ENCODE measurements at regions not wholly inside any gene's neighbourhood (a gene's known extent, or its start where the extent isn't known, plus 50 kb on each side); places are given as distances from the start of the nearest gene placed in this dataset.

DNA sequence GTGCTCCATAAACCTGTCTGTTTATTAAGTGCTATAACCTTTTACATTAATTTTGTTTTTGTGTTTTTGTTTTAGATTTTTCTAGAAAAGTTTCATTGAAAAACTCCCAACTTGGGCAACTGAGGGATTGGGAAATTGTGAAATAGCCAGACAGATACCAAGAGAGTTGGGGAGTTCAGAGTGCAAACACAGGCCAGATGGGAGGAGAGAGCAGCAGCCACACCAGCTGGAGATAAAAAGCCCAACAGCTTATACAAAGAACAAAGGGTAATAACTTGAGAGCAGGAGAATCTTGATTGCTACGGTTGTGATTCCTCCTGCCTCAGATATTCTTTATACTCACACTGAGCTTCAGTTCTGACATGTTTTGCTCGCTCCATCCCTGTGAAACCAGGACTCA lies 1642.2 kb downstream of the LRRC4C start:
- no peak overlapping the region for H3K4me2 ChIP-seq
- no peaks in the 10 kb centered on the region for H3F3A ChIP-seq (replicated peaks; ENCODE audit: insufficient read depth)
- 3% methylated on average over 2 of the region's 2 CpGs for WGBS (ENCODE audit: low lambda C conversion rate)
- H3K9ac ChIP-seq = no peak overlapping the region
- no peaks in the 10 kb centered on the region for H3K36me3 ChIP-seq (replicated peaks in 1 of 2; ENCODE audit: control insufficient read depth in 1 of 2, insufficient read depth in 2 of 2, low read length in 1 of 2)
- H3K4me3 ChIP-seq (ENCODE audit: low read depth in 2 of 2, low read length in 1 of 2) = no peak overlapping the region
- H3K9me3 ChIP-seq = no peaks in the 10 kb centered on the region
- no peaks in the 10 kb centered on the region for H4K20me1 ChIP-seq (ENCODE audit: insufficient read depth)
- H3K79me2 ChIP-seq (ENCODE audit: insufficient read depth) = no peaks in the 10 kb centered on the region
- CTCF ChIA-PET = no interaction called here
- no peak for DNase-seq
- no peak overlapping the region for H3K27ac ChIP-seq (ENCODE audit: low read depth in 2 of 2, low read length in 1 of 2)
- no peaks in the 10 kb centered on the region for H3K4me1 ChIP-seq (ENCODE audit: control insufficient read depth in 1 of 2, insufficient read depth in 2 of 2, low read depth in 1 of 2, low read length in 1 of 2)
- no peaks in the 10 kb centered on the region for H3K27me3 ChIP-seq (ENCODE audit: insufficient read depth)
- TF ChIP-seq SMC3 (IDR thresholded peaks at IDR 0.05; ENCODE audit: low read depth, low read length) = no peak
- no peak for TF ChIP-seq MEF2A (IDR thresholded peaks at IDR 0.05; ENCODE audit: borderline replicate concordance, low read depth)
- TF ChIP-seq, protein P1, sequence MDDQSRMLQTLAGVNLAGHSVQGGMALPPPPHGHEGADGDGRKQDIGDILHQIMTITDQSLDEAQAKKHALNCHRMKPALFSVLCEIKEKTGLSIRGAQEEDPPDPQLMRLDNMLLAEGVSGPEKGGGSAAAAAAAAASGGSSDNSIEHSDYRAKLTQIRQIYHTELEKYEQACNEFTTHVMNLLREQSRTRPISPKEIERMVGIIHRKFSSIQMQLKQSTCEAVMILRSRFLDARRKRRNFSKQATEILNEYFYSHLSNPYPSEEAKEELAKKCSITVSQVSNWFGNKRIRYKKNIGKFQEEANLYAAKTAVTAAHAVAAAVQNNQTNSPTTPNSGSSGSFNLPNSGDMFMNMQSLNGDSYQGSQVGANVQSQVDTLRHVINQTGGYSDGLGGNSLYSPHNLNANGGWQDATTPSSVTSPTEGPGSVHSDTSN (IDR thresholded peaks at IDR 0.05) = no peak
- TF ChIP-seq REST (IDR thresholded peaks at IDR 0.05; ENCODE audit: low read depth, low read length) = no peak
- no peak for TF ChIP-seq CHD2 (IDR thresholded peaks at IDR 0.05; ENCODE audit: low read length, partially characterized antibody)
- TF ChIP-seq FOXM1 (IDR thresholded peaks at IDR 0.05; ENCODE audit: low read depth) = no peak
- TF ChIP-seq JUND (IDR thresholded peaks at IDR 0.05) = no peak
- no peak for TF ChIP-seq GATA2 (CRISPR knock-in tag; IDR thresholded peaks at IDR 0.05)
- TF ChIP-seq, protein P2, sequence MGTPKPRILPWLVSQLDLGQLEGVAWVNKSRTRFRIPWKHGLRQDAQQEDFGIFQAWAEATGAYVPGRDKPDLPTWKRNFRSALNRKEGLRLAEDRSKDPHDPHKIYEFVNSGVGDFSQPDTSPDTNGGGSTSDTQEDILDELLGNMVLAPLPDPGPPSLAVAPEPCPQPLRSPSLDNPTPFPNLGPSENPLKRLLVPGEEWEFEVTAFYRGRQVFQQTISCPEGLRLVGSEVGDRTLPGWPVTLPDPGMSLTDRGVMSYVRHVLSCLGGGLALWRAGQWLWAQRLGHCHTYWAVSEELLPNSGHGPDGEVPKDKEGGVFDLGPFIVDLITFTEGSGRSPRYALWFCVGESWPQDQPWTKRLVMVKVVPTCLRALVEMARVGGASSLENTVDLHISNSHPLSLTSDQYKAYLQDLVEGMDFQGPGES (IDR thresholded peaks at IDR 0.05; ENCODE audit: low read depth, low read length) = no peak
- H2AFZ ChIP-seq (ENCODE audit: low read depth) = no peak overlapping the region
- no peaks in the 10 kb centered on the region for H3K9me2 ChIP-seq
- POLR2A ChIA-PET = no interaction called here

- Histone ChIP-seq H3K79me2 (ENCODE audit: insufficient read depth) (no peaks in the 10 kb centered on the region), H3K27ac (ENCODE audit: low read depth in 2 of 2, low read length in 1 of 2) (no peak overlapping the region), H3K36me3 (replicated peaks in 1 of 2; ENCODE audit: control insufficient read depth in 1 of 2, insufficient read depth in 2 of 2, low read length in 1 of 2) (no peaks in the 10 kb centered on the region), H3F3A (replicated peaks; ENCODE audit: insufficient read depth) (no peaks in the 10 kb centered on the region), H3K27me3 (ENCODE audit: insufficient read depth) (no peaks in the 10 kb centered on the region), H3K4me3 (ENCODE audit: low read depth in 2 of 2, low read length in 1 of 2) (no peak overlapping the region), H3K9me3 (no peaks in the 10 kb centered on the region), H2AFZ (ENCODE audit: low read depth) (no peak overlapping the region), H3K9me2 (no peaks in the 10 kb centered on the region), H3K4me1 (ENCODE audit: control insufficient read depth in 1 of 2, insufficient read depth in 2 of 2, low read depth in 1 of 2, low read length in 1 of 2) (no peaks in the 10 kb centered on the region), H4K20me1 (ENCODE audit: insufficient read depth) (no peaks in the 10 kb centered on the region), H3K9ac (no peak overlapping the region), H3K4me2 (no peak overlapping the region)
- POLR2A ChIA-PET = no interaction called here
- 0% methylated on average over 3 of the region's 4 CpGs for WGBS (ENCODE audit: low lambda C conversion rate)
- CTCF ChIA-PET = no interaction called here
- DNase-seq = no peak
- TF ChIP-seq FOXM1 (IDR thresholded peaks at IDR 0.05; ENCODE audit: low read depth) (no peak), REST (IDR thresholded peaks at IDR 0.05; ENCODE audit: low read depth, low read length) (no peak), TEAD4 (IDR thresholded peaks at IDR 0.05; ENCODE audit: borderline replicate concordance, insufficient read depth) (no peak), YY1 (IDR thresholded peaks at IDR 0.05; ENCODE audit: low read depth) (no peak), RAD21 (IDR thresholded peaks at IDR 0.05; ENCODE audit: low read length) (no peak), MAX (IDR thresholded peaks at IDR 0.05; ENCODE audit: low read depth) (no peak), CHD2 (IDR thresholded peaks at IDR 0.05; ENCODE audit: low read length, partially characterized antibody) (no peak), EZH2phosphoT487 (IDR thresholded peaks at IDR 0.05; ENCODE audit: borderline replicate concordance, low read depth) (no peak), POLR2AphosphoS5 (IDR thresholded peaks at IDR 0.05; ENCODE audit: low read depth, low read length) (no peak), MEF2A (IDR thresholded peaks at IDR 0.05; ENCODE audit: borderline replicate concordance, low read depth) (no peak)
- TF ChIP-seq, protein P3, sequence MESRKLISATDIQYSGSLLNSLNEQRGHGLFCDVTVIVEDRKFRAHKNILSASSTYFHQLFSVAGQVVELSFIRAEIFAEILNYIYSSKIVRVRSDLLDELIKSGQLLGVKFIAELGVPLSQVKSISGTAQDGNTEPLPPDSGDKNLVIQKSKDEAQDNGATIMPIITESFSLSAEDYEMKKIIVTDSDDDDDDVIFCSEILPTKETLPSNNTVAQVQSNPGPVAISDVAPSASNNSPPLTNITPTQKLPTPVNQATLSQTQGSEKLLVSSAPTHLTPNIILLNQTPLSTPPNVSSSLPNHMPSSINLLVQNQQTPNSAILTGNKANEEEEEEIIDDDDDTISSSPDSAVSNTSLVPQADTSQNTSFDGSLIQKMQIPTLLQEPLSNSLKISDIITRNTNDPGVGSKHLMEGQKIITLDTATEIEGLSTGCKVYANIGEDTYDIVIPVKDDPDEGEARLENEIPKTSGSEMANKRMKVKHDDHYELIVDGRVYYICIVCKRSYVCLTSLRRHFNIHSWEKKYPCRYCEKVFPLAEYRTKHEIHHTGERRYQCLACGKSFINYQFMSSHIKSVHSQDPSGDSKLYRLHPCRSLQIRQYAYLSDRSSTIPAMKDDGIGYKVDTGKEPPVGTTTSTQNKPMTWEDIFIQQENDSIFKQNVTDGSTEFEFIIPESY (IDR thresholded peaks at IDR 0.05; ENCODE audit: borderline replicate concordance, low read depth) = no peak
Measured at GRCh38 chr11:39810358-39810757, 1649.1 kb downstream of the LRRC4C start.

All from SK-N-SH (cell line).